IMR-90 (cell line): ENCODE measurements at regions not wholly inside any gene's neighbourhood (a gene's known extent, or its start where the extent isn't known, plus 50 kb on each side); places are given as distances from the start of the nearest gene placed in this dataset.

Experiments
- ATAC-seq: fragments of 200-7000 bp; cut with Tn5 transposase; 2 replicates; pipeline ENCODE4 v1.9.1; 2020; ENCODE audit warnings: low read depth, mild to moderate bottlenecking, moderate library complexity
- BruUV-seq: library from RNA; stranded (reverse); fragments of 400-500 nt; replicated peaks from 2 replicates; lab custom pipeline; 2021; lab: Mats Ljungman, UMichigan
- CTCF ChIA-PET: fragments of 300-600 bp; formaldehyde crosslinking; extraction: SDS; loops from one replicate; lab custom pipeline; 2021; ENCODE audit warnings: antibody characterized with exemption; lab: Yijun Ruan, JAX
- POLR2A ChIA-PET: fragments of 300-600 bp; sonication (Branson Sonifier 250); formaldehyde crosslinking; loops from one replicate; lab custom pipeline; 2022; ENCODE audit warnings: antibody characterized with exemption; ENCODE audit not compliant: unreplicated experiment; lab: Charles Lee
- DNase-seq: peaks from one replicate; pipeline ENCODE4 v3.0.0; 2013
- H2AFZ ChIP-seq: replicated peaks from 2 replicates; pipeline ENCODE3; 2013; ENCODE audit warnings: low read length, mild to moderate bottlenecking; ENCODE audit not compliant: poor library complexity
- H2AK5ac ChIP-seq: 2 replicates; pipeline ENCODE4 v1.6.1; 2013; ENCODE audit warnings: low read depth, low read length, inconsistent platforms
- H2AK9ac ChIP-seq: replicated peaks from 2 replicates; pipeline ENCODE3; 2013; ENCODE audit warnings: mild to moderate bottlenecking, low read depth, low read length, moderate library complexity; ENCODE audit not compliant: poor library complexity
- H2BK120ac ChIP-seq: 2 replicates; pipeline ENCODE4 v1.6.1; 2013; ENCODE audit warnings: low read depth, low read length, inconsistent platforms
- H2BK15ac ChIP-seq: 3 replicates; pipeline ENCODE4 v1.6.1; 2013; ENCODE audit warnings: low read depth, low read length, inconsistent platforms
- H2BK20ac ChIP-seq: 2 replicates; pipeline ENCODE4 v1.6.1; 2013; ENCODE audit warnings: low read depth, mild to moderate bottlenecking, inconsistent platforms, low read length, moderate library complexity
- H2BK5ac ChIP-seq: 2 replicates; pipeline ENCODE4 v1.6.1; 2013; ENCODE audit warnings: mild to moderate bottlenecking, low read depth, low read length, inconsistent platforms; ENCODE audit not compliant: poor library complexity, severe bottlenecking
- H3K14ac ChIP-seq: replicated peaks from 2 replicates; pipeline ENCODE4 v1.6.1; 2013; ENCODE audit warnings: low read depth, low read length, inconsistent platforms
- H3K18ac ChIP-seq: 2 replicates; pipeline ENCODE4 v1.6.1; 2013; ENCODE audit warnings: low read depth, low read length, control low read depth
- H3K23ac ChIP-seq: 2 replicates; pipeline ENCODE4 v1.6.1; 2013; ENCODE audit warnings: low read depth, low read length, inconsistent platforms
- H3K27ac ChIP-seq: 2 replicates; pipeline ENCODE4 v1.5.1; 2013; ENCODE audit warnings: mild to moderate bottlenecking, control low read depth, low read length; ENCODE audit not compliant: insufficient read depth
- H3K27me3 ChIP-seq: 2 replicates; pipeline ENCODE4 v1.6.1; 2013; ENCODE audit warnings: low read length; ENCODE audit not compliant: control insufficient read depth, insufficient read depth
- H3K36me3 ChIP-seq: 2 replicates; pipeline ENCODE4 v1.6.1; 2013; ENCODE audit warnings: low read length, mixed read lengths; ENCODE audit not compliant: control insufficient read depth, insufficient read depth
- H3K4ac ChIP-seq: 2 replicates; pipeline ENCODE4 v1.6.1; 2013; ENCODE audit warnings: low read depth, low read length, inconsistent platforms
- H3K4me1 ChIP-seq: 2 replicates; pipeline ENCODE4 v1.6.1; 2013; ENCODE audit warnings: low read length, mixed read lengths; ENCODE audit not compliant: control insufficient read depth, insufficient read depth
- H3K4me2 ChIP-seq: 2 replicates; pipeline ENCODE4 v1.6.1; 2013; ENCODE audit warnings: low read depth, mild to moderate bottlenecking, control low read depth, low read length, moderate library complexity
- H3K4me3 ChIP-seq: 2 replicates; pipeline ENCODE4 v1.5.1; 2013; ENCODE audit warnings: low read depth, mild to moderate bottlenecking, control low read depth, low read length, moderate library complexity; ENCODE audit not compliant: insufficient read depth
- H3K56ac ChIP-seq: 2 replicates; pipeline ENCODE4 v1.6.1; 2013; ENCODE audit warnings: low read length, inconsistent platforms; ENCODE audit not compliant: insufficient read depth; ENCODE audit errors: extremely low read depth
- H3K79me1 ChIP-seq, 2 experiments: 2 replicates each; pipeline ENCODE4 v1.6.1; 2013; ENCODE audit warnings: low read length in 2 of 2, inconsistent platforms in 1 of 2, low read depth in 1 of 2
- H3K9ac ChIP-seq: 2 replicates; pipeline ENCODE4 v1.6.1; 2013; ENCODE audit warnings: low read depth, low read length, control low read depth
- H3K9me1 ChIP-seq: 2 replicates; pipeline ENCODE4 v1.6.1; 2013; ENCODE audit warnings: low read length, inconsistent platforms; ENCODE audit not compliant: insufficient read depth
- H3K9me3 ChIP-seq: 2 replicates; pipeline ENCODE4 v1.6.1; 2013; ENCODE audit warnings: low read length; ENCODE audit not compliant: control insufficient read depth, insufficient read depth
- H4K20me1 ChIP-seq: 2 replicates; pipeline ENCODE4 v1.6.1; 2013; ENCODE audit warnings: low read length, inconsistent platforms; ENCODE audit not compliant: insufficient read depth
- H4K5ac ChIP-seq: 2 replicates; pipeline ENCODE4 v1.6.1; 2013; ENCODE audit warnings: mild to moderate bottlenecking, low read depth, low read length, control low read depth
- H4K8ac ChIP-seq, 2 experiments: 2 replicates each; pipeline ENCODE4 v1.6.1; 2013; ENCODE audit warnings: low read depth in 2 of 2, low read length in 2 of 2, control low read depth in 1 of 2, inconsistent platforms in 1 of 2
- H4K91ac ChIP-seq: 2 replicates; pipeline ENCODE4 v1.6.1; 2013; ENCODE audit warnings: low read depth, low read length, inconsistent platforms; ENCODE audit not compliant: insufficient read depth
- CTCF ChIP-seq: conservative IDR thresholded peaks from 2 replicates; pipeline ENCODE4 v1.5.1; 2012; ENCODE audit warnings: mild to moderate bottlenecking, low read depth, low read length, improper control_type of control experiment
- ELK1 ChIP-seq: fragments of 150-350 bp; IDR thresholded peaks from 2 replicates; pipeline ENCODE4 v1.6.1; 2016; ENCODE audit warnings: low read depth, mild to moderate bottlenecking, low read length, moderate library complexity, borderline replicate concordance
- FOS ChIP-seq: fragments of 150-350 bp; IDR thresholded peaks from 2 replicates; pipeline ENCODE4 v1.6.1; 2016; ENCODE audit warnings: low read depth, low read length
- MAFK ChIP-seq: IDR thresholded peaks from 2 replicates; pipeline ENCODE4 v1.6.1; 2012; ENCODE audit warnings: low read depth, low read length, improper control_type of control experiment
- NFE2L2 ChIP-seq: fragments of 150-350 bp; IDR thresholded peaks from 2 replicates; pipeline ENCODE4 v1.6.1; 2016; ENCODE audit warnings: low read depth, mild to moderate bottlenecking, low read length
- RAD21 ChIP-seq: IDR thresholded peaks from 2 replicates; pipeline ENCODE4 v1.6.1; 2012; ENCODE audit warnings: low read length, improper control_type of control experiment
- RCOR1 ChIP-seq: IDR thresholded peaks from 2 replicates; pipeline ENCODE4 v1.6.1; 2012; ENCODE audit warnings: mild to moderate bottlenecking, low read length, improper control_type of control experiment; ENCODE audit not compliant: insufficient replicate concordance
- WGBS, 2 experiments: methylation state at CpG; one replicate each; pipeline versions ENCODE4 v1.1.5 to v1.1.7; 2013; ENCODE audit warnings: missing lambda C conversion rate in 2 of 2; ENCODE audit not compliant: insufficient read length in 1 of 2; ENCODE audit errors: extremely low coverage in 2 of 2; 5-methylcytosine and 5-hydroxymethylcytosine counted together
- dilution Hi-C: fragments of 300-500 bp; cut with HindIII; formaldehyde crosslinking; loops from one replicate; pipeline ENCODE4 v1.14.3; 2018; ENCODE audit warnings: low sequenced_read_pairs; ENCODE audit not compliant: unreplicated experiment
- in situ Hi-C: fragments of 300-500 bp; cut with MboI; formaldehyde crosslinking; loops from 3 replicates; pipeline ENCODE4 v1.14.3; 2019; ENCODE audit warnings: low sequenced_read_pairs, inconsistent platforms, mixed read lengths
- intact Hi-C: fragments of 100-400 bp; cut with micrococcal nuclease; formaldehyde crosslinking; loops from 2 replicates; pipeline ENCODE4 v1.10.0; 2022

GRCh38 chr10:90394311-90394710, 463.5 kb downstream of the HTR7 start:
- H3K4ac ChIP-seq: no peak overlapping the region
- POLR2A ChIA-PET: no interaction called here
- no peak overlapping the region for H2AK5ac ChIP-seq
- intact Hi-C loops: no loop called here
- H2AK9ac ChIP-seq: no peak overlapping the region
- H3K4me3 ChIP-seq: no peak overlapping the region
- TF ChIP-seq ELK1 (no peak), RCOR1 (no peak), FOS (no peak), RAD21 (no peak), MAFK (no peak), CTCF (no peak), NFE2L2 (no peak)
- DNase-seq (no peak), ATAC-seq (no peak)
- H4K91ac ChIP-seq: no peak overlapping the region
- H2BK5ac ChIP-seq: no peak overlapping the region
- no peak overlapping the region for H4K5ac ChIP-seq
- no peaks in the 10 kb centered on the region for H4K20me1 ChIP-seq
- no peak overlapping the region for H3K18ac ChIP-seq
- no peak overlapping the region for H2BK15ac ChIP-seq
- H3K4me2 ChIP-seq: no peak overlapping the region
- no TSS peak for BruUV-seq
- H2AFZ ChIP-seq: no peak overlapping the region
- no peaks in the 10 kb centered on the region for H3K9me3 ChIP-seq
- no peak overlapping the region for H4K8ac ChIP-seq
- no peak overlapping the region for H3K27ac ChIP-seq
- H3K36me3 ChIP-seq: no peaks in the 10 kb centered on the region
- H3K23ac ChIP-seq: no peak overlapping the region
- no peaks in the 10 kb centered on the region for H3K79me1 ChIP-seq
- H3K9me1 ChIP-seq: no peaks in the 10 kb centered on the region
- no peaks in the 10 kb centered on the region for H3K4me1 ChIP-seq
- no CpG with 5 or more reads among the region's 2 CpGs for WGBS, 2 experiments
- no peak overlapping the region for H3K9ac ChIP-seq
- no peak overlapping the region for H3K56ac ChIP-seq
- H2BK120ac ChIP-seq: no peak overlapping the region
- CTCF ChIA-PET: no interaction called here
- no peak overlapping the region for H3K14ac ChIP-seq
- no peaks in the 10 kb centered on the region for H3K27me3 ChIP-seq
- no peak overlapping the region for H2BK20ac ChIP-seq
- dilution Hi-C loops: no loop called here
- in situ Hi-C loops: no loop called here
